C1 segment of cervical spinal cord (tissue), 14 donors: ENCODE measurements at regions not wholly inside any gene's neighbourhood (a gene's known extent, or its start where the extent isn't known, plus 50 kb on each side); places are given as distances from the start of the nearest gene placed in this dataset.

Source experiments
- DNase-seq, 14 donors: peaks; one replicate each; lab custom pipeline; 2025; lab: John Stamatoyannopoulos, UW

DNA sequence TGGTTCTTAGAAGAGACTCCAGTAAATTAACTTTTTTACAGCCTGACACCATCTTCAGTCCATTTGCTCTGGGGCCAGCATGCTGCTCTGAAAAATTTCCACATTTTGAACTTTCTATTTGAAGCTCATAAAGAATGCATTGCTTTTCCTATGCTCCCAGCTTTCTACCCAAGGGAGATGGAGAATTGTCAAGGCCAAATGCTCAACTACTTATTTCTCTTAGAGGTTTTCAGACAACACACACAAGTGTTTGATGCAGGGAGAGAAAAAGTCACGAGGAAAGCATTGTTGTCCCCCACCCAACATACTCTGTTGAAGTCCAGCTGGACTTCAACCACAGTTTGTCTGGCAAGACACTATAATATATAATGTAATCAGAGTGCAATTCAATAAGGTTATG lies 100.3 kb upstream of the CADPS start:
- DNase-seq = no peak

DNA sequence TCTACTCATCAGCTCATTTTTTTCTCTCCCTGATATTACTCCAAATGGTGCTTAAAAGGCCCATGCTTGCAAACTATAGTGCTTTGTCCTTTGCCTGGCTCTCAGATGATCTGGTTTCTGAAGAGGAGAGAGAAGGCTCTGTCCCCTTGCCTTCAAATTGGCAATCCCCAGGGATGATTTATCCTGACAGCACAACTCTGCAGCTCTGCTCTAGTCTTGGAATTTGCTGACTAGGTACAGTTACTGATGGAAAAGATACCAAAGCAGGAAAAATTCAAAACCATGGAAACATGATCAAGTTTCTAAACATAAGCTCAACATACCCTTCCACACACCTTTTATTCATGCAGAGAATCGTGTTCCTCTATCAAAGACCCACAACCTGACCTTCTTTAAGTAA lies 106.7 kb upstream of the CADPS start:
- DNase-seq = no peak

DNA sequence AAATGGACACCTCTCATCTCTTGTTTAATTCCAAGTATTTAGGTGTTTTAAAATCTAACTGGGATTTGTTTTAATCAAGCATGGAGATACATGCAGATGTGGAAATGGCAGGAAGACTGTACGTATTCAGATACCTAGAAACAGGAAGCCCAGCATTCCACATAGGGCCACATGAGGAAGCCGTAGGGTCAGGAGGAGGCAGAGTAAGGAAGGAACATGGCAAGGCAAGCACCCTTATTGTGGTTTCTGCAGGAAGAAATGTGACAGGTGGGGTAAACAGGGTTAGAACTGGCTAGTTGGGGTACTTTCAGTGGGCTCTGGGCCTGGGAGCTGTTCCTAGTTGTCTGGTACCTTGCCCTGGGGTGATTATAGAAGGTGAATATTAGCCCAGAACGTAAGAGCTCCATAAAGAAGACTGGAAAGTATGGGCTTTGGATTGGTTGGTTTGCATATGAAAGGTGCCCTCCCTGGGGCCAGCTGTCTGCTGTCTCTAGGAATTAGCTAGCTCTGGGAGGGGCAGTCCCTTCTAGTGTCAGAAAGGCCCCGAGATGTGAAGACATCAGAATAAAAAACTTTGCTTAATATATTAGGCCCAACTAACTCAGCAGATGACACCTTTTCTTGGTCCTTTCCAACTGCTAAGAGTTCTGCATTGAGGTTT lies 107.7 kb upstream of the CADPS start:
- DNase-seq = no peak

DNA sequence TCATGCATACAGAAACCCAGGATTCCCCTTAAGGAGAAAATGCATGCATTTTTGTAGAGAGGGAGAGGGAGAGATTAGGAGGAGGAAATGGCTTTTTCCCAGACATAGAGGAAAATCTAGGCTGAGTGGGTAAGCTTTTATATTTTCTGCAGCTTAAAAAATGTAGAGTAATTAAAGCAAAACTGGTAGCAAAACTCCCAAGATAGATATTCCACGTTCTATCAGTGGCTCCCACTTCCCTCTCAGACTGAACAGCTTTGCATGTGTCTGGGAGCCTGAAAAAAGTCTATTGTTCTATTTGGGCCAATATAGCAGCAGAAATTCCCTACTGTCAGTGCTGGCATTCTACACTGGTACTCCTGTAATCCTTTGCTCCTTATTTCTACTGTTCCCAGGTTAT lies 110.8 kb upstream of the CADPS start:
- no peak for DNase-seq

DNA sequence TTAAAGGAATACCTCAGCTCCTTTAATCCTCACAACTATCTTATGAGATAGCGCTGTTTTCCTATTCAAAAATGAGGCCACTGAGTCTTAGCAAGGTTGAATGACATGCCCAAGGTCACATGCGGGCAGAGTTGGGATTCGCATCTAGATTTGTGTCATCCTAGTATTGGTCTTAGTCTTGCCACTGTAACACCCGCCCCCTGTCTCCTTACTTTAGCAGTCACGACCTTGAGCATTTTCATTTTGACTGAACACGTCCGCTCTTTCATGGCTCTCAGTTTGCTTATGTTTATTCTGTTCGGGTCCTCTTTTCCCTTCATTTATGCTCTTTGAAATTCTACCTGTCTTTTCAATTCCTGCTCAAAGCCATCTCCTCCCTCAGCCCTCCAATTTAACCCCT lies 112.5 kb upstream of the CADPS start:
- DNase-seq = no peak

DNA sequence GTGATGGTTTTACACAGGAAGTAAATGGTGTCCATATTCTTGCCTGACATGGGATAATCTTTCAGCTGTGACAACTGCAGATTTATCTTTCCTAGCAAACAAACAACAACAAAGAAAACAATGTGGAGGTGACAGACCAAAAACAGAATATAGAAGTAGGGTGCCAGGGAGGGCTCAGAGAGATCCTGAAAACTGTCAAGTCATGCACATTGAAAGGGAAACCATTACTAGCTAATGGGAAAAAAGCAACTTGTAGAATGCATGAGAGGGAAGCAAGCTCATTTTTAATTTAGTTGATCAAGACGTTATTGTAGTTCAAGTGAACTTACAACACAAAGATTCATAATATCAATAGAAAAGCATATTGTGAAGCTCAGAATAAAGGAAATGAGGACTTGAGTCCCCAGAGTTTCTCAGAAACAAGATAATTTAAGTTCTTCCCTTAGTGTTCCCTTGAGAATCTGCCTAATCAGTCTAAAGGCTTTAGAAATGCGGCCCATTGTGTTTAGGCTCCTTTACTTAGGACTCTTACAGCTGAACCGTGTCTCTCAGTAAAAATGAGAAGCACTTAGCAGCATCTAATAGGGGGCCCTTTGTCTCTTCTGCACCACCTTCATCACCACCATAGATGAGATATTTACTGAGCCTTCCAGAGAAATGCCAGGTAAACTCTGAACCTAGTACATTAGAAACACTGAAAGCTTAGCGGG lies 115.6 kb upstream of the CADPS start:
- DNase-seq = no peak

DNA sequence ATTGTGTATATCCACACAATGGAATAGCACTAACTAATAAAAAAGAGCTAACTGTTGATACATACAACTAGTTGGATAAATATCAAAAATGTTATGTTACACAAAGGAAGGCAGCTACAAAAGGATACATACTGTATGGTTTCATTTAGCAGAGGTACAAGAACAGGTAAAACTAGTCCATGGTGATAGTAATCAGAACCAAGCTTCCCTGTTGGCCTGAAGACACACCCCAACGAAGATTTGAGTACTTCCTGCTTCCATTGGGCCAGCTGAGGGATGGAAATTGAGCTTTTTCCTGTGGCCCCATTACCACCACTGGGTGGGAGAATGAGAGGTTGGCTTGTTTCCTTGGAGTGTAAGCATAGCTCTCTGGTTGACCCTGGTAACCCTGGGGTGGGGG lies 117.3 kb upstream of the CADPS start:
- DNase-seq = no peak

DNA sequence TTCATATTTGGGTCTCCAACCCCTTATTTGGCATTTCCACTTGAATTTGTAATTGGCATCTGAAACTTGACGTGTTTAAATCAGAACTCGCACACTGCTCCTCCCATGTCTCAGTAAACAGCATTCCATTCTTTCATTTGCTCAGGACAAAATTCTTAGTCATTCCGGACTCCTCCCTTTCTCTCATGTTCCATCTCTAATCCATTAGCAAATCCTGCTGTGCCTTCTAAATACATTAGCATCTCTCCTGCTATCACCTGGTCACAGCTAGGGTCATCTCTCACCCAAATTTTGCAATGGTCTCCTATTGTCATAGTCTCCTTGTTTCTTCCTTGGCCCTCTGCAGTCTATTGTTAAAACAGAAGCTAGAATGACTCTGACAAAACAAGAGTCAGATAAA lies 119.9 kb upstream of the CADPS start:
- no peak for DNase-seq

DNA sequence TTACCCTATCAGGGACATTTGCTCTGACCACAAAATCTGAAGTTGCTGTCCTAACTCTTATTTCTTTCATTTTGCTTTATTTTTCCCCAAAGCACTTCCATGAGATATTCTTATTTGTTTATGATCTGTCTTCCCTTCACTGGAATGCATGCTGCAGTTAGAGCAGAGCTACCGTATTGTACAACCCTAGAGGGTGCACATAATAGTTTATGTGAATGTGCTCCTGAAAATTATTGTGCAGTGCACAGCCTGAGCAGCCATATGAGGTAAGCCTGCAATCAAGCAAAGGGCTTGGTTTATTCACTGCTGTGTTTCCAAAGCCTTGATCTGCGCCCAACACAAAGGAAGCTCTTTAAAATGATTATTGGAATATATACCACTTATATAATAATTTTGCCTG lies 120.3 kb upstream of the CADPS start:
- DNase-seq = no peak

DNA sequence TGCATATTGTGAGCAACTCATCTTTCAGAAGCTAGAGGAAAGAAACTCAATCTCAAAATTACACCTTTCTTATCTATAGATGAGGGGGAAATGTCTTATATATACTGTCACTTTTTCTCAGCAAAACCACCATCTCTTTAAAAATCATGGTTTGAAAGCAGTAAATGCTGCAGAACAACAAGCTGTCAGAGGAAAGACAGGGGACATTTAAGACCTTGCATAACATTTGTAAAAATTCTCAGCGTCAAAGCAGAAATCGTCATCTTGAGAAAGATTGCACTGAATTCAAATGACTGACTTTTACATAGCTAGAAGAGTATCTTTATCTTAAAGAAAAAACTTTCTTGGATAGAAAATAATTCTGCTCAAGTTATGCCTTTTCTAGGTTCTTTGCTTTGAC lies 122.2 kb upstream of the CADPS start:
- no peak for DNase-seq

DNA sequence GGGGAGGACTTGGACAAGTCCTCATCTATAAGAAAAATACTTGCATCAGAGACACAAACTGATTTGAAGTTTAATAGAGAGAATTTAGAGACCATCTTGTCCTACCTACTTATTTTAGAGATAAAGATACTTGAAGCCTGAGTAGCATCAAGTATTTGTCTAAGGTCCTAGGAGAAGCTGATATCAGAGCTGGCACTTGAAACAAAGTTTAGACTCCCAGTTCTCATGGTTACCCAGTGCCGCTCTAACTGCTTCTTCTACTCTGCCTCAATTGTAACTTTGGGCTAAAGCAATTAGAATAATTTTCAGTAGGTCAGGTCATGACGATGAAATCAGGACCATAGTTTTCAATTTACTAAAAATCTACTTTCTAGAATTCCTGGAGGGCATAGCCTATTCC lies 123.9 kb upstream of the CADPS start:
- no peak for DNase-seq

DNA sequence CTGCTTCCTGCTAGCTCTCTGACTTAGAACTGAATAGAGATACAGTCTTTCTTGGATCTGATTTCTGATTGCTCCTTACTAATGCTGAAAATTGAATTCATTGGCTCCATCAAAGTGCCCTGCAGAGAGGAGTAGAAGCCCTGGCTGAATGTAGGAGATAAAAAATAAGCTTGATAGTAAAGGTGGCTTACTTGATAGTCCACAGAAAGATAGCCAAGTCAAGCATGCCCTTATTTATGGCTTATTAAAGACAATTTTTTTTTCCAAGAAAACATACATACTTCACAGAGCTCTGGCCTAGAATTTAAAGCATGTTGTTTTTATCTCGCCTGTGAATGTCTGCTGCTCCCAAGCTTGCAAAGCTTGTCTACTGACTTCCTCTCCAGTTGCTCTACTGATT lies 124.6 kb upstream of the CADPS start:
- DNase-seq = no peak

DNA sequence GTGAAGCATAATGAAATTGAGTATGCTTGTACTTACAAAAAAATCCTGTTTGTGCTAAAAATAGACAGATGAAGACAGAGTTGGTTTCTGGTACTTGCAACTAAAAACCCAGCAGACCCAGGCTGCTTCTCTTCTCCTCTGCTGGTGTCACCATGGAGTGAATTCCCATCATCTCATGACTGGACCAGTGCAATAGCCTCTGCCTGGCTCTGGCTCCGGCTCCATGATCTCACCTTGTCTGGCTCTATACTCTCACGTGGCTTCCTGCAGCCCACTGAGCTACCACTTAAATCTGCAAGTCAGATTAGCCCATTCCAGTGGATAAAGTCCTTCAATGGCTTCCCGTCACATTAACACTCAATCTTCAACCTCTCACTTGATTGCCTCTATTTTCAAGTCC lies 129.2 kb upstream of the CADPS start:
- DNase-seq = no peak

DNA sequence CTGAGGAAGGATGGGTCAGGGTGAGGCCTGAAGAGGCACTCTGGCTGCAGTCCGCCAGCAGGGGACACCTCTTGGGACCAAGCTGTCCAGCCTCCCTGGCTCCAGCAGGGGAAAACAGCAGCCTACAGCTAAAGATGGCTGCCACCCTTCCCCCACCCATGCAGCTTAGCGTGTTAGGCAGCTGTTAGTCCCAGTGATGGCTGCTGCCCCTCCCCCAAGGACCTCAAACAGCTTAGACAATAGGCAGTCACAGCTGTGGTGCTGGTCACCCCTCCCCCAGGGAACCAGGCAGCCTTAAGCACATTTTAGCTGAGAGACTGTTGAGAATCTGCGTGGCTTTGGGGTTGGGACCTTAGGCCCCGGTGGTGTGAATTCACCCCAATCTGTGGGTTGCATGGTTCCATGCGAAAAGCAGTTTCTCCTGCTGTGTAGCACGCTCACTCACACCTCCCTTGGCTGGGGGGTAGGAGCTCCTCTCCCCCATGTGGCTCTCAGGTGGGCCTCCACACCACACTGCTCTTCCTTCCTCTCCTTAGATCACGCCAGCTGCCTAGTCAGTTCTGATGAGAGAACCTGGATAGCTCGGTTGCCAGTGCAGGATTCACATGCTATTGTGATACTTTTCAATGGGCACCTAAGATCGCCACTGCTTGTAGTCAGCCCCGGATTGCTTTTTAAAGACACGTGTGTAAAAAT lies 140.5 kb upstream of the CADPS start:
- DNase-seq = peak in 3 of 14 donors; percentile 3 to 14 (median 8)

DNA sequence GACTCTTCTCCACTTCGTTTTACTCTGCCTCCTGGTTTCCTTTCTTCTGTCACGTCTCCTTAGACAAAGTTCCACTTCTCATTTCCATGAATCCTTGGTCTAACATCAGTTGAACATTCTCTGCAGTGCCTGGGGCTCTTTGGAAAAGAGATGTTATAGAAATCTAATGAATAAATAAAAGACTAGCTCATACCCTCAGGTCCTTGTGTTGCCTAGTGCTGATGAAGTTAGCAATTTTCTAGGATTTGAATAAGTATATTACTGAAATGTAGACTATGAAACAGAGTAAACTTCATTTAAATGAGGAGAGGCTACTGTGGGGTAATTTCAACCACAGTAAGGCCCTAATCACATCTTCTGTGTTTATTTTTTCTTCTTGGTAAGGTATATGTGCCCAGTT lies 146.9 kb upstream of the CADPS start:
- no peak for DNase-seq

DNA sequence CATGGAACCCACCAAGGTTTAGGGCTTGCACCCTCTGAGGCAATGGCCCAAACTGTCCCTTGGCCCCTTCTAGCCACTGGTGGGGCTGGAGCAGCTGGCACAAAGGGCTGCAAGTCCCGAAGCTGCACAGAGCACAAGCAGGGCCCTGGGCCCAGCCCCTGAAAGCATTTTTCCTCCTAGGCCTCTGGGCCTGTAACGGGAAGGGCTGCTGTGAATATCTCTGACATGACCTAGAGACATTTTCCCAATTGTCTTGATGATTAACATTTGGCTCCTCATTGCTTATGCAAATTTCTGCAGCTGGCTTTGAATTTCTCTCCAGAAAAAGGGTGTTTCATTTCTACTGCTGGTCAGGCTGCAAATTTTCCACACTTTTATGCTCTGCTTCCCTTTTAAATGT lies 151.5 kb upstream of the CADPS start:
- DNase-seq = no peak

DNA sequence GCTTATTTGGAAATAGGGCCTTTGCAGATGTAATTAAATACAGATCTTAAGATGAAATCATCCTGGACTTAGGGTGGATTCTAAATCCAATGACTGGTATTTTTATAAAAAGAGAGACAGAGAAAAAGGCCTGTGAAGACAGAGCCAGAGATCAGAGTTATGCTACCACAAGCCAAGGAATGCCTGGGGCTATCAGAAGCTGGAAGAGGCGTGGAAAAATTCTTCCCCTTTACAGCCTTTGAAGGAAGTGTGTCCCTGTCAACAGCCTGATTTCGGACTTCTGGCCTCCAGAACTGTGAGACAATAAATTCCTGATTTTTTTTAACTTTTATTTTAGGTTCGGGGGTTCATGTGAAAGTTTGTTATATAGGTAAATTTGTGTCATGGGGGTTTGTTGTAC lies 154.1 kb upstream of the CADPS start:
- no peak for DNase-seq

DNA sequence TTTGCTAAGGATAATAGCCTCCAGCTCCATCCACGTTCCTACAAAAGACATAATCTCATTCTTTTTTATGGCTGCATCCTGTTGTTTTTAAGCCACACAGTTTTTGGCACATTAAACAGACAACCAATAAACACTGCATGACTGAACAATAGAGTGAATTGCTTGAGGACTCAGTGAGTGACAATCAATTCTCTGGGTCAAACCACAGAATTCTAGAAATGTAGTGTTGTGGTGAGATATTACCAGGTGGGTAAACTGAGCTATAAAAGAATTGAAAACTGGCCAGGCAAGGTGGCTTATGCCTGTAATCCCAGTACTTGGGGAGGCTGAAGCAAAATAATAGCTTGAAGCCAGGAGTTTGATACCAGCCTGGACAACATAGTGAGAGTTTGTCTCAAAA lies 154.7 kb upstream of the CADPS start:
- no peak for DNase-seq

DNA sequence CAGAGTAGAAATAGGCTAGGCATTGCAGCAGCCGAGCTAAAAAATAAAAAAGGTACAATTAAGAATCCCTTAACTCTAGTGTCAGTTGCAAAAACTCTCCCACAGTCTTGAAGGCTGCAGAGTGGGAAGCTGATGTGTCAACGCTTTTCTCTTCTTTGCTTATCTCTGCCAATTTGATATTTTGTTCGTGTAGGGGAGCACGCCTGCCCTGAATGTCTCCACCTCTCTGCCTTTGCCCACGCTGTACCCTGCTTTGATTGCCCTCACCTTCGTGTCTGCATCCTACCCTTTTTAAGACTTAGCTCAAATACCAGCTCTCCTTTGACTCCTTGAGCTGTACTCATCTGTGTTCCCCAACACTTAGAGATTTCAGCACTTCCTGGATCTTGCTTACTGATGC lies 155.4 kb upstream of the CADPS start:
- no peak for DNase-seq

DNA sequence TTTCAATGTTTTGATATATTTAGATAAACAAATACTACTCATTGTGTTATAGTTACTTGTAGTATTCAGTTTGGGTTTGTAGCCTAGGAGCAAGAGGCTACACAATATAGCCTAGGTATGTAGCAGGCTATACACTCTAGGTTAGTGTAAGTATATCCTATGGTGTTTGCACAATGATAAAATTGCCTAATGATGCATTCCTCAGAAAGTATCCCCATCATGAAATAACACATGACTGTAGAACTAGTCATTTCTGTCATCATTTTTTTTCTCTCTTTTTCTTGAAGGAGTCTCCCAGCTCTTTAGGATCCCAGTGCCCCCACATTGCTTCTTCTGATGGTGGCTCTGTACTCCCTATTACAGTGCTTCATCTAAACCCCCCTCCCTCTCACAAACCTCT lies 157.7 kb upstream of the CADPS start:
- DNase-seq = no peak

DNA sequence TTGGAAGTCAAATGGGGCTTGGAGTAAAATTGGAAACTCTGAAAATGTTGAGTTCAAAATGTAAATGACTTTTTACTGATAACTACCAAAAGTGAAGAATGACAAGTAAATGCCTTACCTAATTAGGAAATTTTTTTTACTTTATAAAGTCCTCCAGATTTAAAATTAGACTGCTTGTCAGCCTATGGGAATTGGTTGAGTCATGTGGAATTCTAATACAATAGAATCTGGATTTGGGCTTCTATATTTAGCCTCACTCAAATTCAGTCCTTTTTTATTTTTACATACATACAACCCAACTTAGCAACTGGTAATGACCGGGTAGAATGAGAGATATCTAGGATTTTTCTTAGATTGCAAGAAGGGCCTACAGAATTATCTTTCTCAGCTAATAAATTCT lies 158.9 kb upstream of the CADPS start:
- no peak for DNase-seq

DNA sequence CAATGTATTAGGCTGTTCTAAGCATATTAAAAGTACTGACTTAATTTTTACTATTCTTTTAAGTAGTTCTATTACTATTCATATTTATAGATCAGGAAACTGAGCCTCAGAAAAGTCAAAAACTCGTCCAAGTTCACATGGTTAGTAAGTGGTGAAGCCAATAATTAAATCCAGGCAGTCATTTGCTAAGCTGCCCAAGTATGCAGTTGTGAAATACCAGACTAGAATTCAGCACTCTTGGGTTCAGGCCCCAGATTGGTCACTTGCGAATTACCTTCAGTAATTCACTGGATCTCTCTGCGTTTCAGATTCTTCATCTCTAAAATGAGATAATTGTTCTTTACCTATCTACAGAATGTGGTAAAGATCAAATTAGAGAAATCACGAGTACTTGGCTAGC lies 161.9 kb upstream of the CADPS start:
- DNase-seq = no peak

DNA sequence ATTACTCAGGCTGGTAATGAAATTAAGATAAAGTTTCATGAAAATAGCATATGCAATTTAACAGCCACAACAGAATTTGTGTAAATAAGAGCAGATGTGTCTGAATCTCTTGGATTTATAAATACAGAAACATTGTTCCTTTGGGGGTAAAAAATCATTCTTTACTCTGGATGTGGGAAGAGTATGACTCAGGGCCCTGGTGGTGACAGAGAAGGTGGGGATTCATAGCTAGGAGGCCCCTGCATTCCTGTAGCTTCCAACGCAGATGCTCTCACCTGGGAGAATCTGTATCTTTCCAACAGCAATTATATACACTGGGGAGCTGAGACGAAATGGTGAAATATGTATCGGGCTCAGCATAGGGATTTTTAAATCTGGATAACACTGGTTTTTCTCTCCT lies 167.6 kb upstream of the CADPS start:
- DNase-seq = no peak
